GM19328 (cell line): ENCODE measurements at regions not wholly inside any gene's neighbourhood (a gene's known extent, or its start where the extent isn't known, plus 50 kb on each side); places are given as distances from the start of the nearest gene placed in this dataset.

Source experiments
- ATAC-seq: cut with Tn5 transposase; IDR thresholded peaks from one replicate; pipeline ENCODE4 v1.9.1; 2021; ENCODE audit warnings: mild to moderate bottlenecking, moderate library complexity; ENCODE audit not compliant: unreplicated experiment

DNA sequence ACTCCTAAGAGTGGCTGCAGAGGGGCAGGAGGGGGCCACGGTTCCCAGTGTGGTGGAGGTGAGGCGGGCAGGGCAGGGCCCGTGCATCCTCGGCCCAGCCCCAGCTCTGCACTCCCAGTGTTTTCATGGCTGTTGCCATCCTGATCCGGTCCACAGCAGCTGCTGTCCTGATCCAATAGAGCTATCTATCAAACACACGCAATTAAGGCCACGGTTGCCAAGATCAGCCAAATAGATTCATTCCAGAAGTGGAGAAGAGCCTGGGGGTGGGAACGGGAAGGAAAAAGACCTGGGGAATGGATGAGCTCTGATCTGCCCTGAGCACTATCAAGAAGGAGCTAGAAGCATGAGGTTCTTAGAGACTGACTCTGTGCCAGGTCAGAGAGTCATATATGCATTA is 160.9 kb upstream of the SYT13 start:
- ATAC-seq = no peak

DNA sequence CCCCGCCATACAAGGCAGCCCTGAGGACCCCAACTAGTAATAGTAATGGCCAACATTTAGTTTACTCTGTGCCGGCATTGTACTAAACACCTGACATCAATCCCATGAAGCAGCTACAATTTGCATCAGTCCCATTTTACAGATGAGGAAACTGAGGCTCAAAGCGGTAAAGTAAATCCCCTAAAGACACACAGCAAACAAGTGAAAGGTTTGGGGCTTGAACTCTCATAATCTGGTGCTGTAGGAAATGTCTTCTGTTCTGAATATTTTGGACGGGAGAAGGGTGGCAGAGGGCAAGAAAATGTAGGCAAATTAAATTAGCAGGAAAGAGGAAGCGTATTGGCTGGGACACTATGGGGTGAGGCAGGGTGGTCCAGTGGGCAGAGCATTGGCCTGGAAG is 160.3 kb upstream of the SYT13 start:
- ATAC-seq = no peak

DNA sequence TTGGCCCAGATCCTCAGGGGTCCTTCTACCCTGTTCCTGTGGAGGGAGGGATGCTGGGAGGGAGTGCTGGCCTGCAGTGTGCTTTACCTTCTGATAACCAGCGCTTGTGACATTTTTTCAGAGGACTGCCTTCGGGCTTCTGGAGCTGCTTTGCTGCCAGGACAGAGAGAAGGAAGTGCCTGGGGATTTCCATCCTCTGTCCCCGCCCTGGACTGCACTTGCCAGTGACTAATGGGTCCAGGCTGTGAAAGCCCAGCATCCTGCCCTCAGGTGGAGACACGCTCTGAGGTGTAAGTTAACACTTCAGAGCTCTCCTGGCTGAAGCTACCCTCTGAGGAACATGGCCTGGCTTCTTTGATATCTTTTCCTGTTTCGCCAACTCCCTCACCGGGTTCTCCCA is 158.7 kb upstream of the SYT13 start:
- ATAC-seq = no peak

DNA sequence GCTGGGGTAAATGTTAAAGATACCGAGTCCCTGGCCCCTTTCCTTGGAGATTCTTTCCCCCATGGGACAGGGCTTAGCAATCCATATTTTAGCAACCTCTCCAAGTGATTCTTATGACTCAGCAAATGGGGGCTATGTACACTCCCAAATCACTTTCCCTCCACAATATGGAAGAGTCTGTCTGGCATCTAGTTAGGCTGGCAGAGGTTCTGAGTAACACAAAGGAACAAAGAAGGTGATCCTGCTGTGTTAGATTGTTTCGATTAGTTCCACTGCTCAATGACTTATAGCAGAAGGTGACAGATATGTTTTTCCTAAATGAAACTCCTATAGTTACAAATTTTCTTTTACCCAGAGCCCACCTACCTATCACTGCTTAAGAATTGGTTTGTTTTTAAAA is 154.0 kb upstream of the SYT13 start:
- no peak for ATAC-seq

DNA sequence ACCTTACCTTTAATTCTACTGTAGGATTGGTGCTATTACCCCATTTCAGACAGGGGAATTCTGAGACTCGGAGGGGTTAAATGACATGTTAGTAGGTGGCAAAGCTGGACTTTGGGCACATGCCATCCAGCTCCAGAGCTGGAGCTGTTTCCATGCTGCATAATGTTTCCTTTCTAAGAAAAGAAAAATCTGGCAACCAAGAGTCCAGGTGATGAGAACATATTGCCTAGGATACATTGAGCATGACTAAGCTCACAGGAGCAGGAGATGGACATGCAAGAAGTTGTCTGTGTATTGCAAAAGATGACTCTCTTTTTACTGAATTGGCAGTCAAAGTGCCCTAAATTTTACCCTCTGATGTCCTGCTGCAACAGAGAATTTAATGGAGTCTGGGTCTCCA is 150.8 kb upstream of the SYT13 start:
- ATAC-seq = no peak

DNA sequence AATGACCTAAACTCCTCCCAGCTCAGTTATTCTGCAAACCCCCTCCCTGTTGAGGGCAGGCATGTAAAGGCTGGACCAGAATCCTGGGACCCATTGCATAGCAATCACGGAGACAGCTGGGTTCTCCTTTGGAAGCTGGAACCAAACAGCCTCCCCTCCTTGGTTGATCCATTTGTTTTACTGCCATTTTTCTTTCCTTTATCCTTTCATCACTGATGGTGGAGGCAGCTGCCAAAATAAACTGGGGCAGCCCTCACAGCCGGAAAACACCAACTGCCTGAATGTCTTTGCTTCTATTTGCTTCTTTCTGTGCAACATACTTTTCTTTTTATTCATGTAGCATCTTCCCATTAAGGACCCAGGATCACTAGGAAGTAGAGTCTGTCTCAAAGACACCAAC is 150.0 kb upstream of the SYT13 start:
- ATAC-seq = no peak

DNA sequence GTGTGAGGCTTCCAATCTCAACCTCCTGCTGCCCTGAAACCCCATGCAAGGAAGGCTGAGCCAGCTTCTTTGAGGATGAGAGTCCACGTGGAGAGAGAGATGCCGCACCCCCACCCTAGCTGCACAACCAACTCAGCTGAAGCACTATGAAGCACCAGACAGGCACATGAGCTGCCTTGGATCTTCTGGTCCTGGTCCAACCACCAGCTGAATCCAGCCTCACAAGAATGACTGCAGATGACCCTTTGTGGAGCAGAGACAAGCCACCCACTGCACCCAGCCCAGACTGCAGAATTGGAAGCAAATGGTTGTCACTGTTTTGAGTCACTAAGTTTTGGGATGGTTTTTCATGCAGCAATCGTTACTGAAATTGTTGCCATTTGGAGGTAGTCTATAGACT is 149.6 kb upstream of the SYT13 start:
- no peak for ATAC-seq

DNA sequence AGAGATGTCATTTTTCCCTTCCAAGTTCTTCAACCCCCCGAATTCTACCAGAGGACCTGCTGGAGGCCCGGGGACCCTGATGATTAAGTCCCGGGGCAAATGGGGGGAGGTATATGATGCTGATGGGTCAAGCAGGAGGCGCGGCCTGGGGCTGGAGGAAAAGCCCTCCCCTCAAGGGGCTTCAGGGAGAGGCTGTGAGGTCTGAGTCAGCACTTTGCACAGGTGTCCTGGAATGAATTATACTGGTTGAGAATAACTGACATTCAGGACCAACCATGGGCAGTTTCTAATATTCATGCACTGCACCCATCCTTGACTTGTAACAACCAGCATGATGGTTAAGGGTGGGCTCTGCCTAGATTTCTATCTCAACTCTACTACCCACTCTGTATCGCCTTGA is 146.8 kb upstream of the SYT13 start:
- ATAC-seq = no peak

DNA sequence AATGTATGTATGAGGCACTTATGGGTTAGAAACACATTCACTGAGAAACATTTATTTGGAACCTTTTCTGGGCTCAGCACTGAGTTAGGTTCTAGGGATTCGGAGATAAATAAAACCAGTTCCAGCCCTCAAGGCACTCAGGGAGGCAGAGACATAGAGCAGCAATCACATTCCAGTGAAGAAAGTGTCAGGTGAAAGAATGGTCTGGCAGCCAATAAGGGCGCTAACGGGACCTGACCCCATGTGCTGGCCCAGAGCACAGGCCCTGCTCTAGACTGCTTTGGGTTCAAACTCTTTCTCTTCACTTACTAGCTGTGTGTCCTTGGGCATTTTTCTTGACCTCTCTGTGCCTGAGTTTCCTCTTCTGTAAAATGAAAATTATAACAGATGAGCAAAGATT is 146.0 kb upstream of the SYT13 start:
- no peak for ATAC-seq

DNA sequence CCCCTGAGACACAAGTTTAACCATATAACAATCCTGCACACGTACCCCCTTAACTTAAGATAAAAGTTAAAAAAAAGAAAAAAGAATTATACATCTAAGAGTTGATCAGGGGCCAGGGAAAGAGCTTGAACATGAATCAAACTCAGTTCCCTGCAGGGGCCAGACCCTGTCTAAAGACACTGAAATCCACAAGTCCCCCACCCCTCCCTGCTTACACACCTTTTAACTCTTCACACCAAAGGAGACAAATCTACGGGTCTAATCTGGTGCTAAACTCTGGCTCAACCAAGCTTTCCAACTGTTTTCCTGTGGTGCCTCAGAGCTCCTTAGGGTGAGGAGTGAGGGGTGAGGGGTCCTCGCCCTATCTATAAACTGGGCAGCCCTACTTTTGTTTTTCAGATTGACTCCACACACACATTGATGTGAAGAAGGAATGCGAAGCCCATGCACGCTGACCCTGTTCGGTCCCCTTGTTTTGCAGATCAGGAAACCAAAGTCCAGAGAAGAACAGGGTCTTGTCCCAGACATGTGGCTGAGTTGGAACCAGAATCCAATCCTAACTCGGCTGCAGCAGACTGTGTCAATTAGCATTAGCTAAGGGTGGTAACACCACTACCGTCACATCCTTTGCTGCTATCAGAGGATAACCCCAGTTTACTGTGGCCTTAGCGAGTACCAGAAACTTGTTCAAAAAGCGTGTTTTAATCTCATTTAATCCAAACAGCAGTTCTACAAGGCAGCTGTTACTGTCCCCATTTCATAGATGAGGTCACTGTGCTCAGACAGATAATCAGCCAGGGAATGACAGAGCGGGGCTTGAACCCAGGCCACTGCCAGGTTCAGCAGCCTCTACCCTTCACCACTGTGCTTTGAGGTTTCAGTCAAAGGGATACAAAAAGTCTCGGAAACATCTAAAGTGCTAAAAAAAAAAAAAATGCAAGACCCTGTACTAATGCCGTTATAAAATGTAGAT is 145.2 kb upstream of the SYT13 start:
- no peak for ATAC-seq

DNA sequence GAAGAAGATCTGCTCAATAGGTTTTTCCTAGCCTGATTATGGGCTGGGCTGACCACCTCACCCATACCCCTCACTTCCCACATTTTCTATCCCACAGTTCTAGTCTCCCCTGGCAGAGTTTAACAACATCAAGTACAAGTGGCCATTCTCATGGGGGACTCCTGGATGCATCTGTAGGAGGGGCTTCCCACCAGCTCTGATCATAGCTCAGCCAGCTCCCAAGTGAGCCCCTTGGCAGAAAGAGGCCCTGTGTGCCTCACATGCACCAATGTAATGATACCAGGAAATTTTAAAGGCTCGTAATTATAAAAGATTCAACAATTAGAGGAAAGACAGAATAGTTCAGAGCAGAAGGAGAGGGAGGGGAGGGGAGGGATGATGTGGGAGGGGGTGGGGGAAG is 144.2 kb upstream of the SYT13 start:
- no peak for ATAC-seq

DNA sequence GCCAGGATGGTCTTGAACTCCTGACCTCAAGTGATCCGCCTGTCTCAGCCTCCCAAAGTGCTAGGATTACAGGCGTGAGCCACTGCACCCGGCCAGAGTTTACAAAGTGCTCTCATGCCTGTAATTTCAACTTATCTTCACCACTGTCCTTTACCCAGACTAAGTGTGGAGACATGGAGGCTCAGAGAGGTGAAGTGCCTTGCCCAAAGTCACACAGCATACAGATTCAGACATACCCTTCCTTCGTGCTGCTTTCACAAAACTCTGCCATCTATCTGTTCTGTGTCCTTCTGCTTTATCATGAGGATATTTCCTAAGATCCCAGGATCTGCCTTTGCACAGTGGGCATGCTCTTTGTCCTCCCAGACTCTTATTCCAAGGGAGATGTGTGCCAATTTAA is 143.6 kb upstream of the SYT13 start:
- ATAC-seq = no peak

DNA sequence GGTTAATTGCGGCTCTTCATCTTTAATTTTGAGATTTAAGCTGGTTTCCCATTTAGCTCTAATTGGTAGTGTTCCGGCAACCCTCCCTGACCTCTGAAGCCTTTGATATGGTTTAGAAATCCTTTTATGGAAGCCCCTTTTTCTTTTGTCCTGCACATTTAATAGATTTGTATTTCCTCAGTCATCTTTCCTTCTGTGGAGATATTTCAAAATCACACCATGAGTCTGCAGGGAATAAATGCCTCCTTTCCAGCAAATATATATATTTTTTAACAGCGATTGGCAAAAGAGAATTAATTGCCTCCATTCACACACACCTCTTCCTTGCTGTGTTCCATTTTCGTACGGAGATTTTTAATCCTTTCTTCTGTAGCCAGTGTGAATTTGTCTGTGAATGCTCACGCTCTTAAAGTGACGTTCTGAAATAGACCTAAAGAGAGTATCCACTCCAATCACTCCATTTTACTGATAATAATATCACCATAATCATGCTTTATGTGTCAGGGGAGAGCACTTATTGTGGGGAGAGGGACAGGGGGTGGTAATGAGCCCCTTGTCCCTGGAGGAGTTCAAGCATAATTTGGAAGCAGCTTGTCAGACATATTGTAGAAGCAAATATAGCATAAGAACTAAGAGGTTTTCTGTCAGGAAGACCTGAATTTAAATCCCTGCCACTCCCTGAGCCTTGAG is 142.5 kb upstream of the SYT13 start:
- ATAC-seq = no peak

DNA sequence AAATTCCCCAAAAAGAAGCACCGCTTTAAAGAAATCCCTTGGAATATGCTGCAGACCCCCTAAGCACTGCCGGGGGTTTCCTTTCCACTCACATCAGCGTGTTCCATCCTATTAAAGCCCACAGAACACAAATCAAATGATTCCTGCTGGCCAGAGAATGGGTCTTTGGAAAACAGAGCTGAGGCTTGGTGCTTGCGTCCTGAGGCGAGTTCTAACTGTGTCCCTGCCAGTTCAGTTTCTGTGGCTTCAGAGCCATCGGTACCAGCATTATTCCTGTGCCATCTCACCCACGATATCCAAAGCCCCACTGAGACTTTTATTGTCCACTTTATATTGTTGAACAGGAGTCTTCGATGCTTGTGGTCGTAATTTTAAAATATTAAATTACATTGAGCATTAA is 142.0 kb upstream of the SYT13 start:
- no peak for ATAC-seq

DNA sequence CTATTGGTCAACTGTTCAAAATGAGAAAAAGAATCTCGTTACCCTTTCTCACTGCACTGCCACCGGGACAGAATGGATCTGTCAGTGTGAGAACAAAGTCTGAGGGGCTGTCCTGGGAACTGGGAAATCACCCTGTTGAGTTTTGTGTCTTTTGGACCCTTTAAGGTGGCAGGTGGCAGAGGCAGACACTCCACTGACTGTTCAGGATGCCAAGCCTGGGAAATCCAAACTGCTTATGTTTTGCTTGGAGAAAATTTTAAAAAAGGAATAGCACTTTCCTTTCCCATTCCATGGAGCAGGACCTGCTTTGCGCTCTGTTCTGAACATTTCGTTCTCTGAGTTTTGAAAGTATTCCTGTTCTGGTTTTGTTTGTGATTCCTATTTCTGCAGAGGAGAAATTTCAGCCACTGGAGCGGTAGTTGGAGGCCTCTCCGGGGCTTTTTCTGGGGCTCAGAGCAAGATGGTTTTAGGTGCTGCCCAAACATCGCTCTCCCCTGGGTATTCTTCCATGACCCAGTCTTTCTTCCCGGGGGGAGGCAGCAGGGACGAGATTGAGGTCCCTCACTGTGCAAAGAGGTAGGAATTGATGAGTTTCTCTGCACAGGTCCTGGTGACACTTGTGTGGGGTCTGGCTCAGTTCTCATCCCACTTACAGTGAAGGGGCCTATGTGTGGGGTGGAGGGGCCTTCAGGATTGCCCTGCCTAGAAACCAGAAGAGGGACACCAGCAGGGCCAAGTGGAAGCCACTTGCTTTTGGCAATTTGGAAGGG is 138.5 kb upstream of the SYT13 start:
- no peak for ATAC-seq

DNA sequence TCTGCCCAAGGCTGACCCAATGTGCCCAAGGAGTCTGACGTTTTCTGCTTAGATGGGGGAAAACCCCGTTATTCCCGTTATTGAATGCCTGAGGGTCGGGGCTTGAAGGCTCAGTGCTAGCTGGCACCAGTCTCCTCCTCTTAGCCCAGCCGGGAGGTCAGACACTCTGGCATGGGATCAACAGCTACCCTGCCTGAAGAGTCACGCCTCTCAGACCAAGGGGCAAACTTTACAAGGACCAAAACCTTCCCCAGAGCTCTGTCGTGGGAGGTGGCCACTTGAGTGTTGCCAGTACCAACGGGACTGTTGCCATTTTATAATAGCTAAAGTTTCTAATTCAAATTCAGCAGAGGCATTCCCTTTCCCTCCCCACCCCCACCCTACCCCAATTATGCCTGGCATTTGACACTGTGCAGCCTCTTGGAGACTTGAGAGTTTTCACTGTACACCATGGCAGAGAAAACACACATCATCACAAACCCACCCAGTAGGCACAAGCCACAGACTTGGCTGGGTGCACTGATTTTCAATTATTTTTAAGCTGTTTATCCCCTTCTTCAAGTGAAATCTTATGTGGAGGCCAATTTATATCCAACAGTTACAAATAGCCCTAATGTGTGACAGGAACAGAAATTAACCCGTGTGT is 137.5 kb upstream of the SYT13 start:
- no peak for ATAC-seq

DNA sequence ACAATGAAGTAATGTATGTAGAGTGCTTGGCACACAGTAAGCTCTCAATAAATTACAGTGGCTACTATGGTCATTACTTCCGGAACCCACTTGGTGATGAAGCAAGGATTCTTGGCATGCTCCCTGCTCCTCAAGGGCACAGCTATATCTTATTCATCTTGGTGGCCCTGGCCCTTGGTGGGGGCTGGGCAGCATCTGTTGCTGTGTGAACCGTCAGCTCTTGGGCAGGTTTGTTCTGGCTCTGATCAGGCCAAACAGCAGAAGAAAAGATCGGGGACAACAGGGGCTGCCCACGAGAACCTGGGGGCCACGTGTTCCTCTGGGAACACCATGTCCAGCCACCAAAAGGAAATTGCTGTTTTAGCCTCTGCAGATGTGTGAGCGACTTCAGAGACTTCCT is 136.9 kb upstream of the SYT13 start:
- no peak for ATAC-seq

DNA sequence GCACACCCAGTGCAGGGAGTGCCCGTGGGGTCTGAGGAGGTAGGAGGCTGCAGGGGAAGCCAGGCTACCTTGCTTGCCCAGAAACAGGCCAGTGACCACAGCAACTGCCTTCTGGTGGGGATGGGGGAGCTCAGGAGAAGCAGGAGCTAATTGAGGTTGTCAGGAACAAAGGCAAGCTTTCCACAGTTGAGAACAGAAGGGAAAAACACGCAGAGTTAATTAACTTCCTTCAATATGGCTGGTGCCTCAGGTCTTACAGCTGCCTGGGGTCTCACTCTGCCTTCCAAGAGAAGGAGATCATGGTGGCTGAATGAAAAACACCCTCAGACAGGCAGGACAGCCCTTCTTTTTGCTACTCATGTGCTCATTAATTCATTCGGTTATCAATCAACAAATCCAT is 127.9 kb upstream of the SYT13 start:
- no peak for ATAC-seq

DNA sequence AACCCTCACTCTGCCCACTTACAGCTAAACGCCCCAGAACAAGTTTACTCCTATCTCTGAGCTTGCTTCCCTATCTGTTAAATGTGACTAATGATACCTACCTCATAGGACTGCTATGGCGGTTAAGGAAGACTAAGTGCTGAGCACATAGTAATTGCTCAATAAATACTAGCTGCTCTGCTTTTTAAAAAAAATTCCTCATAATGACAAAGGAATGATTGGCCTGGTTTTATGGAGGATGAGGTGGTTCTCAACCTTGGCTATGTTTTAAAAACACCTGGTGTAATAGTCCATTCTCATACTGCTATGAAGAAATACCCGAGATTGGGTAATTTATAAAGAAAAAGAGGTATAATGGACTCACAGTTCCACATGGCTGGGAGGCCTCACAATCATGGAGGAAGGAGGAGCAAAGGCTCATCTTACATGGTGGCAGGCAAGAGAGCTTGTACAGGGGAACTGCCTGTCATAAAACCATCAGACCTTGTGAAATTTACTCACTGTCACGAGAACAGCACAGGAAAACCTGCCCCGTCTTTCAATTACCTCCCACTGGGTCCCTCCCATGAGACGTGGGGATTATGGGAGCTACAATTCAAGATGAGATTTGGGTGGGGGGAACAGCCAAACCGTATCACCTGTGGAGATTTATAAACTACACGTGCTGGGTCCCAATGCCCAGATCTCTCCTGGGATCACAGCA is 127.2 kb upstream of the SYT13 start:
- no peak for ATAC-seq

DNA sequence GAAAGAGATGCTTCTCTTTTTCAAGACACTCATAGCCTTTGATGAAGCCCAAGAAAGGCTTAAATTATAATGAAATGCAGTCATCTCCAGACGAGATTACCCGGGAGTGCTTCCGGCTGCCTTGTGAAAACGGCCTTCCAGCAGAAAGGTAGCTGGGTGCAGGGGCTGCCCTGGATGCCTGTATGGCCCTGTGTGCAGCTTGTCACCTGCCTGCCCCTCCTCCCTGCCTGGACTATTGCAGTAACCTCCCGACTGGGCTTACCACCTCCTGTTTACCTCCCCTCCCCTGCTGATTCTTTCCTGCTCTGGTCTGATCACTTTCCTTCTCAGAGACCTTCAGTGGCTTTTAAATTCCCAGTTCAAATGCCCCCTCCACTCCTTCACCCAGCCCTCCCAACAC is 126.4 kb upstream of the SYT13 start:
- ATAC-seq = no peak

DNA sequence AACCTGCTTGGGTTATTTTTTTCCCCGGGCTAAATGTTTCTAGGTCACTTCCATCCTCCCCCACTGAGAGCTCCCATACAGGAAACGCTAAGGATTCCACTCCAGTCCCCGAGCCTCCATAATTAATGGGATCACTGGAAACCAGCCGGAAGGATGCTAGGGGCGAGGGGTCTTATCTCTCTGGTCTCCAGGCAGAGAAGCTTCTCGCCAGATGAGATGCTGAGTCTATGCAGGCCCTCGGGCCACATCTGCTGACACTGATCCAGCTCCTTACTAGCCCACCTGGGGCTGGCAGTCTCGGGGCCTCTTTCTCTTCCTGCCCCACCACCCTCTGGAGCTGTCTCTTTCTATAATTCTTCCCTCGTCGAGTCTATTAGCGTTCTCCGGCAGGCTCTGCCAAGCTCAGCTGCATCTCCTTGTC is 125.9 kb upstream of the SYT13 start:
- no peak for ATAC-seq
